Sigmoid colon (tissue), 4 donors: ENCODE measurements at regions not wholly inside any gene's neighbourhood (a gene's known extent, or its start where the extent isn't known, plus 50 kb on each side); places are given as distances from the start of the nearest gene placed in this dataset.

Experiments
- CTCF ChIP-seq, 4 experiments: fragments of 450-650 bp in 3 of 4; fragments of 200-600 bp in 1 of 4; IDR thresholded peaks; one replicate each; pipeline ENCODE4 v1.5.1; 2016 to 2019; ENCODE audit warnings: antibody characterized with exemption in 4 of 4, mild to moderate bottlenecking in 3 of 4, moderate library complexity in 2 of 4
- EP300 ChIP-seq, 4 donors: sonication (generic); formaldehyde crosslinking; IDR thresholded peaks; one replicate each; pipeline ENCODE4 v1.6.1; 2017; ENCODE audit warnings: antibody characterized with exemption in 4 of 4
- POLR2A ChIP-seq, 2 donors: fragments of 450-650 bp; IDR thresholded peaks; one replicate each; pipeline ENCODE4 v1.6.1; 2016; ENCODE audit warnings: antibody characterized with exemption in 2 of 2, mild to moderate bottlenecking in 2 of 2, moderate library complexity in 2 of 2
- POLR2AphosphoS5 ChIP-seq, 4 donors: sonication (generic); formaldehyde crosslinking; IDR thresholded peaks; one replicate each; pipeline ENCODE4 v1.6.1; 2017; ENCODE audit warnings: antibody characterized with exemption in 4 of 4

DNA sequence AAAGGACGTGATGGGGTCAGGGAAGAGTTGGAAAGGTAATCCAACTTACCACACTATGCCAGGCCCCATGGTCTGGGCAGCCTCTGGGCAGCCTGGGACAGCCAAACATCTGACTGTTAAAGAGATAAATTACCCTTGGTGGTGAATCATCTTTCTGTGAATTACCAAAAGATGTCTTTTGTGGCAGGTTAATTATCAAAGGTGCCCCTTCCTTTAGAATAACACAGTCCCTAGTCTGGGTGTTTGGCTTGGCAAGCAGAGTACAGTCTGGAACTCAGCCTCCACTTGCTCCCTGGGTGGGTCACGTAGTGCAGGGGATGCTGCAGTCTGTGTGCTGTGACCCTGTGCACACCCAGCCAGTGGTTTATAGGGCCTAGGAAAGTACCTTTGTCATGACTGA lies 113.1 kb downstream of the ZNF621 start:
- TF ChIP-seq CTCF (IDR thresholded peaks at IDR 0.05), result no peak
- no peak for TF ChIP-seq EP300 (IDR thresholded peaks at IDR 0.05)
- TF ChIP-seq POLR2A (IDR thresholded peaks at IDR 0.05), result no peak
- TF ChIP-seq POLR2AphosphoS5 (IDR thresholded peaks at IDR 0.05), result no peak
